GM18507 (cell line): ENCODE measurements at regions not wholly inside any gene's neighbourhood (a gene's known extent, or its start where the extent isn't known, plus 50 kb on each side); places are given as distances from the start of the nearest gene placed in this dataset.
"Not testable (repeated sequence)": the region's sequence is repeated elsewhere in the genome, so short reads cannot be mapped to it uniquely, and the experiment has no call there.

Experiments used
- DNase-seq: peaks from one replicate; pipeline ENCODE4 v3.0.0; 2011; ENCODE audit warnings: low read depth; ENCODE audit not compliant: insufficient read length; ENCODE audit errors: extremely low spot score
- FAIRE-seq: peaks from 2 replicates; lab custom pipeline; 2011; peaks lifted over from hg19 to GRCh38; lab: Jason Lieb, UNC

DNA sequence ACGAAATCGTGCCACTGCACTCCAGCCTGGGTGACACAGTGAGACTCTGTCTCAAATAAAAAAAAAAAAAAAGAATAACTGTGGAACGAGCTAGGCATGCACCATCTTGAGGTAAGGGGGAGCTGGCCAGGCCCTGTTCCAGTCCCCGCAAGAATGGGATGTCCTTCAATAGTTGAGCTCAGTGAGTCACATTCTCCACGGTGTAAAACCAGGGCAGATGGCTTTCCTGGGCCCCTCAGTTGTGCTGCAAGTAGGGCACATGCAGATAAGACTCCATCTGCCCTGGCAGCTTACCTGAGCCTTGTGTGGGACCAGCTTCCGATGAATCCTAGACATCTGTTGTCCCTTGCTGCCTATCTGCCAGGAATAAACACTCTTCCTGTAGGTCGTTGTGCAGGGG is 312.1 kb downstream of the VRK1 start:
- FAIRE-seq = no peak
- DNase-seq = no peak

DNA sequence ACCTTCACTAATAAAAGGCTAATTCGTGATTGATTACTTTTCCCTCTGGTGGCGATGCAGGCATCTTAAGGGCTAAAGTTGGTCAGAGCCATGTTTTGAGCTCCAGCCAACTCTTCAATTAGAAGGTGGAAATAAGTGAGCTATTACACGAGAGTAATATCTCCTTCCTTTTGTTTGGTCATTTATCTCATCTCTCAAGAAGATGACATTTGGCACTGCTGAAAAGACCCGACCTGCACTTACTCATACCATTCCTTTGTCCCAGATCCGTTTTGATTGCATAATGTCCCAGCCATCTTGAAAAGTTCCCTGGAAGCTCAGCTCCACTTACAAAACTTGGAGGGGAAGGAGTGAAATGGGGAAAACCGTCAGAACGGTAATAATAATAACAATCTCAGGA is 316.2 kb downstream of the VRK1 start:
- no peak for DNase-seq
- no peak for FAIRE-seq

DNA sequence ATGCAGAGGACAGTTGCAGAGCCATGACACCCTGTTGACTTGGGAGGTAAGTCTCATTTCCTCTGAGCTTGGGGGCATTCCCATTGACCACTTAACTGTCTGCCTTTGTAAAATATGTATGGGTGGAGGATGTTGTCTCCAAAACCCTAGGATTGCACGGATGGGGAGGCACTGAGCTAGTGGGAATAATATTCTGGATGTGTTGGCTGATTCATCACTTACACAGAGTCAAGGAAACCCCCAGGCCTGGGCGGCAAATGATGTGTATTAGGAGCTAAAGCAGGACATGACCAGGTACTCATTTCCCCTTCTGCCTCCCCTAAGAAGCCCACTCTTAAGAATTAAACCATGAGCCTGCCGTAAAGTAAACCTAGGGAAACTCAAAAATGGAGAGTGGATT is 319.4 kb downstream of the VRK1 start:
- no peak for FAIRE-seq
- no peak for DNase-seq

DNA sequence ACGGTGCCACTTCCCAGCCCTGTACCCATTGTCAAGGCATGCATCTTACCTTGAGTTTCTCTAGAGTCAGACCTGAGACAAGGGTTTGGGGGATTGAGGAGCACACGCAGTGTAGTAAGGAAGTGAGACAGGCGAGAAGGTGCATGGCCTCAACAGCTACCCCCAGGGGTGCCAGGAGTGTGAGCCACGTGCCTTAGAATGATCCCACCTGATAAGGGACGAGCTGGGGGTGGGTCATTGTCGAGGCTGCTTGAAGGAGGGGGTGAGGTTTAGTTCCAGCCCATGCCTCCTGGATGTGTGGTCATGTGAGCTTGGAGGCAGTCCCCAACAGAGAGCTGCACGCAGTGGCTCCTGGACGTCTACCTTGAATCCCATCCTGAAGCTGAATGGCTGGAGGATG is 320.5 kb downstream of the VRK1 start:
- no peak for FAIRE-seq
- DNase-seq = no peak

DNA sequence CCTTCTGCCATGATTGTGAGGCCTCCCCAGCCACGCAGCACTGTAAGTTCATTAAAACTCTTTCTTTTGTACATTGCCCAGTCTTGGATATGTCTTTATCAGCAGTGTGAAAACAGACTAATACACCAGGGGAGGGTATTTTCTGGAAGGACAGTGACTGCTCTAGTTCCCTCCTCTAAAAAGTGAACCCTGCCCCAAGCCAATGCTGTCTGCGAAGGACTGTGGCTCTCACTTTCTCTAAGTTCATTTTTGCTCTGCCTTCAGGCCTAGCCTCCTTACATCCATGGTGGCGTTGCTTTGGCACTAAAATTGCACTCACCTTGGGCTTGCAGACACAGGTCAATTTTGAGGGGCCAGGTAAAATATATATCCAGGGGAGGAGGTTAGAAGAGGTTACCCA is 323.0 kb downstream of the VRK1 start:
- no peak for FAIRE-seq
- no peak for DNase-seq

DNA sequence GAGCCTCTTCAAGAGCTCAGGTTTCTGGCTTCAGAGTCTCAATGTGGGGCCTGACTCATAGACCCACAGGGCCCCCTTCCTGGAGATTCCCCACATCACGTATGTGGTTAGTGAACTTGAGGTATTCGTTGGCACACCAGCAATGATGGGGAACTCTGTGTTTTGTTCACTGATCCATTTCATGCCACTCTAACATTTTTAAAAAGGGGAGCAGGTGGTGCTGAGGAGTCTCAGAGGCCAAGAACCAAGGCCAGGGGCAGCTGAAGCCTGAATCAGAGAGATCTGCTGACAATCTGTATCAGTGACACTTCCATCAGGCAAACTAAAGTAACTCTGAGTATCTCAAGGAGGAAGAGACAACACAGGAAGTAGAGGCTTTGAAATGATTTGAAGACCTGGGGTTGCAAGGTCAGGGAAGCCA is 323.4 kb downstream of the VRK1 start:
- FAIRE-seq (no peak), DNase-seq (no peak)

DNA sequence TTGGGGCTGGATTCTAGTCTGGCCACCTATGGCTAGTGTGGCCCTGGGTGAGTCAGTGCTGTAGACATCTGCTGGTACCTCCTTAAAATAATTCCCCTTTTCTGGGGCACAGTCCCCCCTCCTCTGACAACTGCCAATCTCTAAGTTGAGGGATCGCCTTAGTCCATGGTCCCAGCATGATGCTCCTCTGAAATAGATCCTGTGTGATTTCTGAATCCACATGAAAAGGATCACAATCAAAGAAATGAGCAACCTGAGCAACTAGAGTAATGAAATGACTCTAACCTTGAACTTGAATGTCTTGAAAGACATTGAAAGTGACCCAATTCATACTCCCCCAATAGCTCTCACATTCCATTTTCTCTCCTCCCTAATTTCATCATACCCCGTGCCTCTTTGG is 332.5 kb downstream of the VRK1 start:
- no peak for FAIRE-seq
- DNase-seq = no peak

DNA sequence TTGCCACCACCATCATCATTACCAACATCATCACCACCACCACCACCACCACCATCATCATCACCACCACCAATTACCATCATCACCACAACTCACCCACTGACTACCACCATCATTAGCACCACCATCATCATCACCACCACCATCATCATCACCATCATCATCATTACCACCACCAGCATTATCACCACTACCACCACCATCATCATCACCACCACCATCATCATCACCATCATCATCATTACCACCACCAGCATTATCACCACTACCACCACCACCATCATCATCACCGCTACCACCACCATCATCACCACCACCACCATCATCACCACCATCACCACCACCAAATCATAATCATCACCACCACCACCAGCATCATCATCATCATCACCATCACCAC is 338.7 kb downstream of the VRK1 start:
- not testable (repeated sequence) for FAIRE-seq, DNase-seq

DNA sequence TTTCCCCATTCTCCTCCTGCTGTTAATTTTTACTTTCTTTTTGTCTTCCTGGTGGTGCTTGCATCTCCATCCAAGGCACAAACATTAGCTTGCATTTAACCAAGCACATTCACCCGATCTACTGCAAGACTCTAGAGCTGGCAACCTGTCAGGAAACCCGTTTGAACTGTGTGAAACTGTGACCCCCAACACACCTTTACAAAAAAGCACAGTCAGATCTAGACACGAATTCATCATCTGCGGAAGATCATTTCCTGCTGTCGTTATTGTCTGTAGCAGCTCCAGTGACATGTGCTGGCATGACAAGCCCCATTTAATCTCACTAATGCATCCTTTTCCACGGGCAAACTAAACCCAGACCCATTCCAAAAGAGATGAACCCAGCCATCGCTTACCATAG is 340.5 kb downstream of the VRK1 start:
- DNase-seq (no peak), FAIRE-seq (no peak)

DNA sequence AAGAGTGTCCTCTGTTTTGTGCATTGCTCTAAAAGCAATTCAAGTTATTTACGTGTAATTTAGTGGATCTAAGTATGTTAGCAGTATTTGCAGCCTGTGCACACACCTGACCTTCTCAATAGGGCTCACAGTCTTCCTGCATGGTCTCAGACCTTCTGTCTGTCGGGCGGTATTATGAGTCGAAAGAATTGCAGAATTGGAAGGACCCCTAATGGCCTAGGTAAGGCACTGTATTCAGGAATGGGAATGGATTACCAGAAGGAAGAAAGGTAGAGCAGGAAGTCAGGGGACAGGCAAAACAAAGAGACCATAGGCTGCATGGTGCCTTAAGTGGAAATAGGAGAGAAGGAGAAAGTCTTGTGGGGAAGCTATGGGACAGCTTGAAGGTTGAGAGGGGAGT is 341.6 kb downstream of the VRK1 start:
- no peak for FAIRE-seq

DNA sequence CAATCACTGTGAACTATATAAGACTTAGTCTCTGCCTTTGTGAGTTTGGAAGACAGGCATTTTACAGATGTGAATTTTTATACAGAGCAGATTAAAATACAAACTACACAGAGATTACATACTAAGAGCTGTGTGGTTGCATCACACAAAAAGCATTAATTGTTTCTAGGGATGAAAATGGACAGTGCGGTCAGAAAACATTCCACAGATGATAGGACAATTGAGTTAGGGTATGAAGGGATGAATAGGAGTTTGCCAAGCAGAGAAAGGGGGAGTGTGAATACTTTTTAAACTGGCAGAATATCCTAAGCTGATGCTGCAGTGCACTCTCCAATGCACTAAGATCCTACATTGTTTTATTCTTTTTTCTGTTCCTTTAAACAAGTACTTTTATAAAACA is 345.8 kb downstream of the VRK1 start:
- FAIRE-seq (no peak), DNase-seq (no peak)

More for the DNA sequence above, 341.6 kb downstream of the VRK1 start:
- DNase-seq = no peak

DNA sequence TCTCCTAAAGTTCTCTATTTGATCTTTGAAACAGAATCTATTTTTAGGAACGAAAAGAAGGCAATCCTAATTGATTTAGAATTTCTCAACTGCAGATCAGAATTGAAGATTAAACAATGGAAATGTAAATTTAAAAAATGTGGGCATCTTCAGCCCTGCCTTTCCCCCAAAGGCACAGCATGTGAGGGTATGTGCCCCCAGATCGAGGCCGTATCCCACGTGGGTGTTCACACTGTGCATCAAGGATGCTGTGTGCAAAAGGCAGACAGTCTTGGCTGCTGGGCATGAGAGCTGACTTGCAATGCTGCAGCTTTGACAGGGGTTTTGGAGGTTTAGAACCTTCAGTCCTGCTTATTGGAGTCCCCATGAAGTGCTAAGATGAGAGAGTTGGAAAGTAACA is 346.3 kb downstream of the VRK1 start:
- FAIRE-seq = no peak

DNA sequence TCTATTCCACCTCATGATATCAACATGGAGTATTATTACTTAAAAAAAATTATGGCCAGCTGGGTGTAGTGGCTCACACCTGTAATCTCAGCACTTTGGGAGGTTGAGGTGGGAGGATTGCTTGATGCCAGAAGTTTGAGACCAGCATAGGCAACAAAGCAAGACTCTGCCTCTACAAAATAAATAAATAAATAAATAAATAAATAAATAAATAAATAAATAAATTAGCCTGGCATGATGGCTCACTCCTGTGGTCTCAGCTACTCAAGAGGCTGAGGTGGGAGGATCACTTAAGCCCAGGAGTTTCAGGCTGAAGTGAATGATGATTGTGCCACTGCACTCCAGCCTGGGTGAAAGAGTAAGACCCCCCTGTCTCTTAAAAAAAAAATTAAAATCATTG is 350.8 kb downstream of the VRK1 start:
- FAIRE-seq, DNase-seq: not testable (repeated sequence)

More for the DNA sequence above, 346.3 kb downstream of the VRK1 start:
- DNase-seq = no peak

DNA sequence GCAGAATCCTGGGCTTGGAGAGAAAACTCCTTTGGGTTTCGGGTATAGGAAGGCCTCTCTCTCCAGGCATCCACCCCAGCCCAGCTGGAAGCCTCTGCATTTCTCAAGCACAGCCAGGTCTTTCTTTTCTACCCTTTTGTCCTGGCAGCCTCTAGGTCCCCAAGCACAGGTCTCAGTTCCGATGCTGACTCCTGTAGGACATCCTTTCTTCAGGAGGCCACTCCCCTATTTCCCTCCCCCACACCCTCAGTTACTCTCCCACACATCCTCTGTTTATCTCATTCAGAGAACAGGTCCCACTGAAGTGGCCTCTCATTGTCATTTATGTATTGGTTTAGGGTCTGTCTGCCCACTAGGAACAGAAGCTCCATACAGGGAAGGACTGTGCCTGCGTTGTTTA is 352.6 kb downstream of the VRK1 start:
- FAIRE-seq = no peak
- no peak for DNase-seq

DNA sequence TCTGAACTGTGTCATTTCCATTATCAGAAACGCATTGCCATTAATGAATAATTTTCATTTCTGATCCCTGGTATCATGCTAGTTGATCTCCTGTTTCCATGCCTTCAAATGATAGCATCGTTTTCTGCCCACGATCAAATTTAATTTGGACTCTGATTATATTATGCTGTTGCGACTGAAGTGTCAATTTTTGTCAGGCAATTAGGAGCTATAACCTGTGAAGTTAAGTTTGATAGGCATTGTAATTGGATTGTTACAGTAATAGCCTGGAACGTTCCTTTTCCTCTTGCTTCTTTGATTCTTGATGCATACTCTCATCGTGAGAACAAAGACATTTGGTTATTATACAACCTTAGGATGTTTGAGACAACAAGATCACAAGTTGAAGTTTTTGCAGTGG is 356.3 kb downstream of the VRK1 start:
- no peak for DNase-seq
- no peak for FAIRE-seq

DNA sequence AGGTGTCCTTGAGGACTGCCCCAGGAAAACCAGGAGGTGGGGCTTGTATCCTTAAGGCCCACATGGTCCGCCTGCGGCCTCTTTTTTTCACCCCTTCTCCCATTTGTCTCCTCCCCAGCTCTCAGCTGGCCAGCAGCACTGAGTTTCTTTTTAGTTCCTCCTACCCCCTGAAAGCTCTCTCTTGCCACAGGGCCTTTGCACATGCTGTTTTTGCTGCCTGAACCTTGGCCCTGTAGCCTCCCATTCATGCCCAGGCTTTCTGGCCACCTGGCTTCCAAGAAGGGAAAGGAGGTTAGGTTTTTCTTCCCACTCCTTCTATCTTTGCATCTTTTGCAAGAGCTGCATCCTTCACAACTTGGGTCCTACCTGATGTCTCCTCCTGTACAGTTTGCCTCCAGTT is 358.1 kb downstream of the VRK1 start:
- no peak for FAIRE-seq
- DNase-seq = no peak

DNA sequence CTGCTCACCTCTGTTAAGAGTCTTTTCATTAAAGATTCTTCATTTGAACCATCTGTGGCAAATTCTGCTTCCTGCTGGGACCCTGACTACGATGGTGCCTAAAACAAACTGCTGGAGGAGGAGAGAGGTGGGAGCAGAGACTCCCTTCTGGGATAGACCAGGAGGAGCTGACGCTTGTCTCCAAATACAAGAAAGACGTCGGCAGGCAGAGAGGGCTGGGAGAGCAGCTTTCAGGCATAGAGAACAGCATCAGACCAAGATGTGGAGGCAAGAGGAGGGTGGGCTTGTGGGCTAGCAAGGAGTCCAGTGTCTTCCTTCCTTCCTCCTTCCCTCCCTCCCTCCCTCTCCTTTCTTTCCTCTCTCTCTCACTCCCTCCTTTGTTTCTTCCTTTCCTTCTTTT is 358.6 kb downstream of the VRK1 start:
- DNase-seq = no peak
- FAIRE-seq = no peak

DNA sequence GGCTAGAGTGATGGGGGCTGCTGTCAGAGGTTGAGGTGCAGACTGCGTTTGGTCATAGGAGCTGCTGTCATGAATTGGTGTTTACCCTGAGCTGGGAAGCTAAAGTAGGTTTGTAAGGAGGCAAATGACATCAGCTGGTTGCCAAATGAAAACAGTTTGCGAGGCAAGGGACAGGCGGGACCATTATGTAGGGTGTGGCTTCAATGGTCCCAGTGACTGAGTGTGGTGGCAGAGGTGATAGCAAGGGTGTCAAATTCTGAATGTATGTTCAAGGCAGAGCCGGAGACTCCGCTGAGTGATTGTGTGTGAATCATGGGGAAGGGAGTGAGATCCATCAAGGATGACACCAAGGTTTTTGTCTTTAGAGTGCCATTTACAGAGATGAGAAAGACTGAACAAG is 359.5 kb downstream of the VRK1 start:
- DNase-seq (no peak), FAIRE-seq (no peak)

DNA sequence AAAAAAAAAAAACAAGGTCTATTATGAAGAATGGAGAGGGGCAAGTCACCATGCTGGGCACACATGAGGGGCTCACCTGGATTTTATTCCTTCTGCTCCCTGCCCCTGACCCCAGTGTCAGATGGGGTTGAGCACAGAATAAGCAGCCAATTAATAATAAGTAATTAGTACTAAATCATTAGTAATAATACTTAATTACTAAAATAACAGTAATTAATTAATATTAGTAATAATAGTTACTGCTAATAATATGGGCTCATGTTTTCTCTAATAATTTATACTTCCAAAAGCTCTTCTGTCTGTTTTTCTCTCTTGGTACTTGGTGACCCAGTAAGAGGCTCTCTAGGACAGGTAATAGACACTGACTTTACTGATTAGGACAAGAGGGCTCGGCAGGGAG is 360.9 kb downstream of the VRK1 start:
- no peak for FAIRE-seq
- no peak for DNase-seq

DNA sequence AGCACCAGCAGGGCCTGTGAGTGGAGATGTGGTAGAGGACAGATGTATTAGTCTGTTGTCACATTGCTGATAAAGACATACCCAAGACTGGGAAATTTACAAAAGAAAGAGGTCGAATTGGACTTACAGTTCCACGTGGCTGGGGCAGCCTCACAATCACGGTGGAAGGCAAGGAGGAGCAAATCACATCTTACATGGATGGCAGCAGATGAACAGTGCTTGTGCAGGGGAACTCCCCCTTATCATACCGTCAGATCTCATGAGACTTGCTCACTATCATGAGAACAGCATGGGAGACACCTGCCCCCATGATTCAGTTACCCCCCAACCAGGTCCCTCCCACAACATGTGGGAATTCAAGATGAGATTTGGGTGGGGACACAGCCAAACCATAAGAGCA is 361.9 kb downstream of the VRK1 start:
- FAIRE-seq (no peak), DNase-seq (no peak)

DNA sequence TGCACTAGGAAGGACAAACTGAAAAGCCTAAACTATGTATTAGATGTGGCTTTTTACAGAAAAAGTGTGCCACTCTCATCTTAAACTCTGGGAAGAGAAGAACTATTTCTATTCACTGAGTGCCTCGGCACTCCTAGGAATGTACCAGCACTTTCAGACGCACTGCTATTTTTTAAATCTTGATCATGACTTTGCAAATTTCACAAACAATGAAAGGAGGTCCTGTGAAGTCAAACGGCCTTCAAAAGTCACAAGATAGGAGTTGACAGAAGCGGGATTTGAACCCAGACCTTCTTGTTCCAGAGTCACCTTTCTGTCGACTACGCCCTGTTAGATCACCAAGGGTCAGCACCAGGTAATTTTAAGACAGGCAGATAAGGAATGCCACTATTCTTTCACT is 365.4 kb downstream of the VRK1 start:
- DNase-seq = no peak
- FAIRE-seq = no peak

DNA sequence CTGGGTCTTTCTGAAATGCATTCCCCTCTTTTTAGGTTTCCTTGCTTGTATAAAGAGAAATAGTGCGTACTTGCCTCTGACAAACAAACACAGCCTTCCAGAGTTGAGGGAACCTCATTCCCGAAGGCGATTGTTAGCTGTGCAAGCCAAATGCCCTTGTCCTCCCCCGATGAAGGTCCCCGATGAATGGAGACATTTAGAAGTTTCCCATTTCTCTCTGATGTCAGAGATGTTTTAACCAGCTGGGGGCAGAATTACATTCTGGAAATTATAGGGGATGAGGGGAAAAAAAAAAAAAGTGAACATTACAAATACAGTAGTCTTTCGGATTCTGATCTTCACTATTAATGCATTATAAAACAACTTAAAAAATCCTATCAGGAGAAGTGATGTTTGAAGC is 366.8 kb downstream of the VRK1 start:
- DNase-seq = no peak
- no peak for FAIRE-seq

DNA sequence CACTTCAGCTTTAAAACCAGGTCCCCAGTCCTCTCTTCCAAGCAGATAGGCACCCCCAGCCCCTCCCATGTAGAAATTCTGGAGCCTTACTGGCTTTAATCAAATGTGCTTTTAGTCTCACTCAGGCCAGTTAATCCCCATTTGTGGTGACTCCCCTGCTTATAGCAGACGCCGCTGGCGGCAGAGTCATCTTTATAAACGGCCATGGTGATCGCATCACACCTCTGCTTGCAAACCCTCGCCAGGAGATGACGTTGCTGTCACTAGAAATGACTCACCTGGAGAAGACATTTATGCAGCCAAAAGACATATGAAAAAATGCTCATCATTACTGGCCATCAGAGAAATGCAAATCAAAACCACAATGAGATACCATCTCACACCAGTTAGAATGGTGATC is 369.3 kb downstream of the VRK1 start:
- FAIRE-seq = no peak
- DNase-seq = no peak
